H9 (cell line): ENCODE measurements at regions not wholly inside any gene's neighbourhood (a gene's known extent, or its start where the extent isn't known, plus 50 kb on each side); places are given as distances from the start of the nearest gene placed in this dataset.

Experiments used
- DNase-seq: peaks from one replicate; pipeline ENCODE4 v3.0.0-alpha.2; 2017
- H2AFZ ChIP-seq: one replicate; pipeline ENCODE4 v1.6.1; 2013; ENCODE audit warnings: mild to moderate bottlenecking, low read length, control low read depth, moderate library complexity
- H2AK5ac ChIP-seq: 2 replicates; pipeline ENCODE4 v1.6.1; 2013; ENCODE audit warnings: low read length, control low read depth, mixed read lengths; ENCODE audit not compliant: insufficient read length
- H2BK120ac ChIP-seq: one replicate; pipeline ENCODE4 v1.6.1; 2013; ENCODE audit warnings: low read depth, mild to moderate bottlenecking, low read length, control low read depth, inconsistent platforms; ENCODE audit not compliant: poor library complexity, severe bottlenecking
- H2BK12ac ChIP-seq: 2 replicates; pipeline ENCODE4 v1.6.1; 2013; ENCODE audit warnings: low read length, control low read depth, mixed read lengths, low read depth; ENCODE audit not compliant: insufficient read length
- H2BK15ac ChIP-seq: 2 replicates; pipeline ENCODE4 v1.6.1; 2013; ENCODE audit warnings: low read depth, low read length, control low read depth
- H2BK20ac ChIP-seq: one replicate; pipeline ENCODE4 v1.6.1; 2013; ENCODE audit warnings: low read depth, mild to moderate bottlenecking, low read length, control low read depth, inconsistent platforms; ENCODE audit not compliant: poor library complexity, severe bottlenecking
- H2BK5ac ChIP-seq: 2 replicates; pipeline ENCODE4 v1.6.1; 2013; ENCODE audit warnings: low read length, control low read depth, mixed read lengths; ENCODE audit not compliant: insufficient read length
- H3K14ac ChIP-seq: 2 replicates; pipeline ENCODE4 v1.6.1; 2013; ENCODE audit warnings: low read length, control low read depth; ENCODE audit not compliant: insufficient read depth
- H3K18ac ChIP-seq: 2 replicates; pipeline ENCODE4 v1.6.1; 2013; ENCODE audit warnings: low read depth, mild to moderate bottlenecking, mixed read lengths, low read length, control low read depth; ENCODE audit not compliant: insufficient read length
- H3K23ac ChIP-seq: 2 replicates; pipeline ENCODE4 v1.6.1; 2013; ENCODE audit warnings: low read length, control low read depth, mixed read lengths, low read depth; ENCODE audit not compliant: insufficient read length
- H3K23me2 ChIP-seq: 2 replicates; pipeline ENCODE4 v1.6.1; 2013; ENCODE audit warnings: low read depth, mild to moderate bottlenecking, mixed read lengths, low read length, control low read depth; ENCODE audit not compliant: insufficient read length, poor library complexity, severe bottlenecking
- H3K27ac ChIP-seq: 2 replicates; pipeline ENCODE4 v1.5.1; 2013; ENCODE audit warnings: low read length, control low read depth, mixed read lengths, low read depth; ENCODE audit not compliant: insufficient read length
- H3K27me3 ChIP-seq: 2 replicates; pipeline ENCODE4 v1.6.1; 2013; ENCODE audit warnings: low read length, control low read depth, inconsistent platforms; ENCODE audit not compliant: insufficient read depth
- H3K4ac ChIP-seq: 2 replicates; pipeline ENCODE4 v1.6.1; 2013; ENCODE audit warnings: low read depth, mild to moderate bottlenecking, control low read depth, inconsistent platforms, low read length, moderate library complexity
- H3K4me1 ChIP-seq: 2 replicates; pipeline ENCODE4 v1.6.1; 2013; ENCODE audit warnings: low read length, control low read depth, inconsistent platforms; ENCODE audit not compliant: insufficient read depth
- H3K4me2 ChIP-seq: 2 replicates; pipeline ENCODE4 v1.6.1; 2013; ENCODE audit warnings: low read length, control low read depth, mixed read lengths; ENCODE audit not compliant: insufficient read length, insufficient read depth
- H3K56ac ChIP-seq: 2 replicates; pipeline ENCODE4 v1.6.1; 2013; ENCODE audit warnings: low read depth, mild to moderate bottlenecking, mixed read lengths, low read length, control low read depth; ENCODE audit not compliant: insufficient read length
- H3K79me1 ChIP-seq: 2 replicates; pipeline ENCODE4 v1.6.1; 2013; ENCODE audit warnings: low read depth, mild to moderate bottlenecking, moderate library complexity, low read length, control low read depth, inconsistent platforms; ENCODE audit not compliant: insufficient read depth, poor library complexity, severe bottlenecking
- H3K79me2 ChIP-seq: 2 replicates; pipeline ENCODE4 v1.6.1; 2013; ENCODE audit warnings: low read length, control low read depth, inconsistent platforms; ENCODE audit not compliant: insufficient read depth
- H3K9ac ChIP-seq: 2 replicates; pipeline ENCODE4 v1.6.1; 2013; ENCODE audit warnings: low read length, control low read depth, mixed read lengths; ENCODE audit not compliant: insufficient read length; ENCODE audit errors: extremely low read depth
- H3K9me3 ChIP-seq: one replicate; pipeline ENCODE4 v1.6.1; 2013; ENCODE audit warnings: low read depth, low read length, inconsistent platforms; ENCODE audit not compliant: control insufficient read depth
- H3T11ph ChIP-seq: one replicate; pipeline ENCODE4 v1.6.1; 2013; ENCODE audit warnings: mild to moderate bottlenecking, low read length, control low read depth, inconsistent platforms
- H4K20me1 ChIP-seq: one replicate; pipeline ENCODE4 v1.6.1; 2013; ENCODE audit not compliant: control insufficient read depth, insufficient read length, insufficient read depth
- H4K5ac ChIP-seq: 2 replicates; pipeline ENCODE4 v1.6.1; 2013; ENCODE audit warnings: low read depth, mild to moderate bottlenecking, mixed read lengths, low read length, control low read depth; ENCODE audit not compliant: insufficient read length
- H4K8ac ChIP-seq: replicated peaks from 2 replicates; pipeline ENCODE4 v1.6.1; 2013; ENCODE audit warnings: low read length, control low read depth, mixed read lengths, low read depth; ENCODE audit not compliant: insufficient read length
- H4K91ac ChIP-seq: 2 replicates; pipeline ENCODE4 v1.6.1; 2013; ENCODE audit warnings: low read depth, mild to moderate bottlenecking, moderate library complexity, mixed read lengths, low read length, control low read depth; ENCODE audit not compliant: insufficient read length
- H3K27ac Mint-ChIP-seq, 3 experiments: 2 replicates in 2 of 3; 3 replicates in 1 of 3; pipeline ENCODE4 v1.8.0; 2020 to 2021; ENCODE audit warnings: mixed read lengths in 3 of 3, mild to moderate bottlenecking in 1 of 3, moderate library complexity in 1 of 3
- H3K27me3 Mint-ChIP-seq: 2 replicates; pipeline ENCODE4 v1.8.0; 2021; ENCODE audit warnings: low read depth, mild to moderate bottlenecking, moderate library complexity, mixed read lengths
- H3K36me3 Mint-ChIP-seq, 3 experiments: 2 replicates in 2 of 3; 3 replicates in 1 of 3; pipeline ENCODE4 v1.8.0; 2020 to 2021; ENCODE audit warnings: low read depth in 3 of 3, mixed read lengths in 3 of 3; ENCODE audit not compliant: insufficient read depth in 1 of 3
- H3K4me1 Mint-ChIP-seq, 2 experiments: 2 replicates each; pipeline ENCODE4 v1.8.0; 2020; ENCODE audit warnings: mixed read lengths in 2 of 2
- H3K4me3 Mint-ChIP-seq, 2 experiments: 2 replicates in 1 of 2; 3 replicates in 1 of 2; pipeline ENCODE4 v1.8.0; 2020 to 2021; ENCODE audit warnings: mild to moderate bottlenecking in 2 of 2, mixed read lengths in 2 of 2, moderate library complexity in 1 of 2
- H3K9me3 Mint-ChIP-seq, 2 experiments: 2 replicates in 1 of 2; 3 replicates in 1 of 2; pipeline ENCODE4 v1.8.0; 2020; ENCODE audit warnings: mild to moderate bottlenecking in 2 of 2, mixed read lengths in 2 of 2, moderate library complexity in 1 of 2
- TF ChIP-seq, protein P1 (sequence below): fragments of 200-600 bp; sonication (generic); conservative IDR thresholded peaks from 3 replicates; pipeline ENCODE4 v1.8.0; 2021; ENCODE audit warnings: antibody characterized with exemption, mild to moderate bottlenecking

DNA sequence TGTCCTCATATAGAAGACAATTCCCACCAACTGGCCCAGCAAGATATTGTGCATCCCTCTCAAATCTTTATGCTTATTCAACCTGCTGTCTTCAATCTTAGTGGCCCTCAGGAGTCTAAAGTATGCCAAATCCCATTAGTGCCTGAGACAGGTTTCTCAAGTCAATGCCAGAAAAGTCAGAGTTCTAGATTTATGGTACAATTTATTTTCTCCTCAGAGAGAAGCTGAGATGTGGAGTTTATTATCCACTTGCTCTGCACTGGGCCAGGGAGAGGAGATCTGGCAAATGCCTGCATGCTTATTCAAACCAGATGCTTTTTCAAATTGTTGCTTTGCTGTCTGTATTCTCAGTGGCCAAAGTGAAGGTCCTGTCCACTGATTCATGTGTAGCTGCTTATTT lies 825.2 kb downstream of the METTL4 start:
- Mint-ChIP-seq H3K9me3 (no peaks in the 10 kb centered on the region), H3K4me1 (no peaks in the 10 kb centered on the region), H3K4me3 (no peak overlapping the region), H3K27me3 (peaks cover 1% of the 10 kb centered on the region), H3K36me3 (no peaks in the 10 kb centered on the region), H3K27ac (no peak overlapping the region)
- H3K27me3 ChIP-seq: no peaks in the 10 kb centered on the region
- H2BK15ac ChIP-seq: no peak overlapping the region
- no peak overlapping the region for H3K23ac ChIP-seq
- H2AK5ac ChIP-seq: no peak overlapping the region
- H3K4me2 ChIP-seq: no peak overlapping the region
- H4K5ac ChIP-seq: no peak overlapping the region
- H2BK12ac ChIP-seq: no peak overlapping the region
- no peaks in the 10 kb centered on the region for H3K23me2 ChIP-seq
- no peak overlapping the region for H3T11ph ChIP-seq
- no peak overlapping the region for H2BK120ac ChIP-seq
- no peak overlapping the region for H2BK20ac ChIP-seq
- H3K4me1 ChIP-seq: no peaks in the 10 kb centered on the region
- H3K27ac ChIP-seq: no peak overlapping the region
- no peak overlapping the region for H2BK5ac ChIP-seq
- no peak overlapping the region for H3K56ac ChIP-seq
- no peak overlapping the region for H3K14ac ChIP-seq
- H3K79me1 ChIP-seq: no peaks in the 10 kb centered on the region
- H3K79me2 ChIP-seq: no peaks in the 10 kb centered on the region
- H4K20me1 ChIP-seq: no peaks in the 10 kb centered on the region
- H3K18ac ChIP-seq: no peak overlapping the region
- no peaks in the 10 kb centered on the region for H3K9me3 ChIP-seq
- no peak overlapping the region for H3K4ac ChIP-seq
- H3K9ac ChIP-seq: no peak overlapping the region
- H2AFZ ChIP-seq: no peak overlapping the region
- H4K91ac ChIP-seq: no peak overlapping the region
- no peak for DNase-seq
- H4K8ac ChIP-seq: no peak overlapping the region
- TF ChIP-seq, protein P1, sequence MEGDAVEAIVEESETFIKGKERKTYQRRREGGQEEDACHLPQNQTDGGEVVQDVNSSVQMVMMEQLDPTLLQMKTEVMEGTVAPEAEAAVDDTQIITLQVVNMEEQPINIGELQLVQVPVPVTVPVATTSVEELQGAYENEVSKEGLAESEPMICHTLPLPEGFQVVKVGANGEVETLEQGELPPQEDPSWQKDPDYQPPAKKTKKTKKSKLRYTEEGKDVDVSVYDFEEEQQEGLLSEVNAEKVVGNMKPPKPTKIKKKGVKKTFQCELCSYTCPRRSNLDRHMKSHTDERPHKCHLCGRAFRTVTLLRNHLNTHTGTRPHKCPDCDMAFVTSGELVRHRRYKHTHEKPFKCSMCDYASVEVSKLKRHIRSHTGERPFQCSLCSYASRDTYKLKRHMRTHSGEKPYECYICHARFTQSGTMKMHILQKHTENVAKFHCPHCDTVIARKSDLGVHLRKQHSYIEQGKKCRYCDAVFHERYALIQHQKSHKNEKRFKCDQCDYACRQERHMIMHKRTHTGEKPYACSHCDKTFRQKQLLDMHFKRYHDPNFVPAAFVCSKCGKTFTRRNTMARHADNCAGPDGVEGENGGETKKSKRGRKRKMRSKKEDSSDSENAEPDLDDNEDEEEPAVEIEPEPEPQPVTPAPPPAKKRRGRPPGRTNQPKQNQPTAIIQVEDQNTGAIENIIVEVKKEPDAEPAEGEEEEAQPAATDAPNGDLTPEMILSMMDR: no peak
